ENCODE measurements at regions not wholly inside any gene's neighbourhood (a gene's known extent, or its start where the extent isn't known, plus 50 kb on each side); places are given as distances from the start of the nearest gene placed in this dataset.

GRCh38 chr5:42121401-42121800 is 196.3 kb downstream of the FBXO4 start:
- TF ChIP-seq EZH2phosphoT487 (IDR thresholded peaks at IDR 0.05; ENCODE audit: insufficient read depth, low read depth): no peak
- no peak for TF ChIP-seq EZH2 (IDR thresholded peaks at IDR 0.05; ENCODE audit: insufficient read depth, poor library complexity, severe bottlenecking)

Data from GM23248 (cell line).